HUDEP-2 (cell line): ENCODE measurements at regions not wholly inside any gene's neighbourhood (a gene's known extent, or its start where the extent isn't known, plus 50 kb on each side); places are given as distances from the start of the nearest gene placed in this dataset.

Experiments used
- DNase-seq, 76 experiments: peaks; one replicate each; lab custom pipeline; 2025; ENCODE audit not compliant: unreplicated experiment in 76 of 76; lab: John Stamatoyannopoulos, UW

- no peak for DNase-seq
Measured at GRCh38 chr2:62566847-62567246, 60.9 kb upstream of the TMEM17 start.

GRCh38 chr2:62565309-62565908, 59.4 kb upstream of the TMEM17 start:
- no peak for DNase-seq

DNA sequence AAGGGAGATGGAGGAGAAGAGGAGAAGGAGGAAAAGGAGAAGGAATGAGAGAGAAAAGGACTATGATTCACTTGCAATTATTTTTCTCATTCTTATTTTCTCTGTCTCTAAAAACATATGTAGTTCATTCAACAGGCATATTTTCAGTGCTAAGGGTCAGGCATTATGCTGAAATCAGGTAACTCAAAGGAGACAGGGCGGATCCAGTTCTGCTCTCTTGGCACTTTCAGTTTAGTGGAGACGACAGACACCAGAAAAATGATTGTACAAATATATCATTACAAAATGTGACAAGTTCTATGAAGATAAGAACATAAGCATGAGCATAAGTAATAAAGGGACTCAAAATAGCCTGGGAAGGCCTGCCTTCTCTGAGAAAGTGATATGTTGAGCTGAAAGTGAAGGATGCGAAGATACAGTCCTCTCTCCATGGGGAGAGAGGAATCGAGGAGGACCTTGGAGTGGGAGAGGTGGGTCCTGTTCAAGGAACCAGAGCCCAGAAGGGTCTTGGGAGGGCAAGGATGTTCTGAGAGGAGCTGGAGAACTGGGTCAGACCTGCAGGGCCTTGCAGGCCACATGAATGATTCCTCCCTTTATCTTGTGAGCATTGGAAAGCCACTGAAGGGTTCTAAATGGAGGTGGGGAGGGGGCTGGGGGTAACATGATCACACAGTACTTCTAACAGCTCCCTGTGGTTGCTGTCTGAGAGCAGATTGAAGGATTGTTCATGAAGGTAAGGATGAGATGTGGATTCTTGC, 58.6 kb upstream of the TMEM17 start:
- no peak for DNase-seq

DNA sequence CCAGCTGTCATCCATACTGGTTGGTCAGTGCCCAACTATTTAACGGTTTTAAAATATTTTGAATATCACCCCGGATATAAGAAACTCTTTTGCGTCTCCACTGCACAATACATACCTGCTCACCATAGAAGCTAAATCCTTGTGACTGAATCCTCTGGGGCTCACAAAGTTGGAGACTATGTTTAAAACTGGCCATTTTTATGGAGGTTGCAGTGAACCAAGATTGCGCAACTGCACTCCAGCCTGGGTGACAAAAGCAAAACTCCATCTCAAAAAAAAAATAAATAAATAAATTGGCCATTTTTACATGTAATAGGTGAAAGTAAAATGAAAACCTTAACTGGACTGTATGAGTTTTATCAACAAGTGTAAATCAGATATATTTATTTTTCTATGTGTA, 55.6 kb upstream of the TMEM17 start:
- DNase-seq: no peak

- DNase-seq: no peak
Measured at GRCh38 chr2:62559582-62559981, 53.6 kb upstream of the TMEM17 start.

DNA sequence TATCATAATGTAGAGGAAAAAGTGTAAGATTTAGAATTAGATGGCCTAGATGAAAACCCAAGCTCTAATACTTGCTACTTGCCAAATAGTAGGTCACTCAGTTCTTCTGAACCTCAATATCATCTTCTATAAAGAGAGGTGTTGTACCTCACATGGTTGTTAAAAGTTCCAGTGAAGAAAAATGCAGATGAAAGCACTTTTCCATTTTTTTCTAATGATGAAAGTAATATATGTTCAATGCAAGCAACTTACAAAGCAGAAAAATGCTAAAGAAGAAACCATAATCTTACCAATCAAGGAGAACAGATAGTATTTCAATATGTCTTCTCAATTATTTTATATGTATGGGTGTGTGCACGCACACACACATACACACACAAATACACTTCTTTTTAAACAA, 52.7 kb upstream of the TMEM17 start:
- no peak for DNase-seq

DNA sequence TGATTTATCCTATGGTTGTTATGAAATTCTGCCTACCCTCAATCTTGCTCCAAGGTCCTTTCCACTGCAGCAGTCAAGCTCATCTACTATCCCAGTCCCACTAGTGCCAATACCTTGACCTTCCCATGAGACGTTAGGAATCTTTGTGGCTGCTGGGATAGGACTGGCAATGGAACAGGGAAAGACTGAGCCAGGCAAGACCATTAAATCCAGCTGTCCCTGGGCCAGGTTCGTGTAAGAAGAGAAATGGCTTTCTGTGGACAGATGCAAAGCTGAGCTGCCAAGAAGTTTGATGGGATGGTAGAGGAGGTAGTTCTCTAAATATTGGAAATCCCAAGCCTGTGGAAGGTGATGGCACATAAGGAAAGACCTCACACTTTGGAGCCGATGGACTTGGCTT, 50.1 kb upstream of the TMEM17 start:
- DNase-seq: no peak
